Panc1 (cell line): ENCODE measurements at regions not wholly inside any gene's neighbourhood (a gene's known extent, or its start where the extent isn't known, plus 50 kb on each side); places are given as distances from the start of the nearest gene placed in this dataset.

Experiments used
- ATAC-seq: fragments of 200-7000 bp; cut with Tn5 transposase; 2 replicates; pipeline ENCODE4 v1.9.1; 2020; ENCODE audit warnings: mild to moderate bottlenecking, moderate library complexity
- BruUV-seq: library from RNA; stranded (reverse); fragments of 400-500 nt; replicated peaks from 2 replicates; lab custom pipeline; 2021; lab: Mats Ljungman, UMichigan
- CTCF ChIA-PET: fragments of 300-600 bp; sonication (Branson Sonifier 250); formaldehyde crosslinking; loops from one replicate; lab custom pipeline; 2022; ENCODE audit warnings: antibody characterized with exemption; lab: Charles Lee
- POLR2A ChIA-PET: fragments of 300-600 bp; sonication (Branson Sonifier 250); formaldehyde crosslinking; loops from one replicate; lab custom pipeline; 2022; ENCODE audit warnings: antibody characterized with exemption; lab: Charles Lee
- DNase-seq: peaks from one replicate; pipeline ENCODE4 v3.0.0-alpha.2; 2010; ENCODE audit warnings: low read depth, low spot score
- H3K27ac ChIP-seq: 2 replicates; pipeline ENCODE4 v1.5.1; 2011; ENCODE audit warnings: mild to moderate bottlenecking, low read length, inconsistent platforms
- H3K27me3 ChIP-seq: fragments of 200-500 bp; sonication (Bioruptor generic); 2 replicates; pipeline ENCODE4 v1.6.0; 2014; ENCODE audit warnings: low read length, inconsistent platforms; ENCODE audit not compliant: control insufficient read depth, insufficient read depth
- H3K36me3 ChIP-seq: fragments of 200-500 bp; sonication (Bioruptor generic); 2 replicates; pipeline ENCODE4 v1.5.1; 2014; ENCODE audit warnings: inconsistent platforms, mild to moderate bottlenecking, low read length, moderate library complexity; ENCODE audit not compliant: control insufficient read depth, insufficient read depth
- H3K4me1 ChIP-seq: 2 replicates; pipeline ENCODE4 v1.5.1; 2011; ENCODE audit warnings: inconsistent platforms, mild to moderate bottlenecking, low read length, moderate library complexity; ENCODE audit not compliant: control insufficient read depth, insufficient read depth
- H3K4me3 ChIP-seq, 2 experiments: 2 replicates each; pipeline ENCODE4 v1.5.1; 2011 to 2012; ENCODE audit warnings: low read depth in 2 of 2, low read length in 2 of 2, mild to moderate bottlenecking in 2 of 2, inconsistent platforms in 1 of 2, moderate library complexity in 1 of 2
- H3K9me3 ChIP-seq: fragments of 200-500 bp; sonication (Bioruptor generic); 2 replicates; pipeline ENCODE4 v1.5.1; 2014; ENCODE audit warnings: low read depth, mild to moderate bottlenecking, inconsistent platforms, low read length, moderate library complexity; ENCODE audit not compliant: control insufficient read depth, insufficient read depth
- CTCF ChIP-seq: fragments of 450-650 bp; IDR thresholded peaks from 2 replicates; pipeline ENCODE4 v1.5.1; 2017; ENCODE audit warnings: mild to moderate bottlenecking
- POLR2AphosphoS5 ChIP-seq: IDR thresholded peaks from 2 replicates; pipeline ENCODE4 v1.6.1; 2012; ENCODE audit warnings: mild to moderate bottlenecking, low read depth, low read length, moderate library complexity
- REST ChIP-seq, 2 experiments: IDR thresholded peaks; 2 replicates each; pipeline ENCODE4 v1.6.1; 2011 to 2012; ENCODE audit warnings: low read depth in 2 of 2, control low read depth in 1 of 2, low read length in 1 of 2, mild to moderate bottlenecking in 1 of 2, moderate library complexity in 1 of 2; ENCODE audit not compliant: insufficient read depth in 1 of 2
- SIN3A ChIP-seq: IDR thresholded peaks from 2 replicates; pipeline ENCODE4 v1.6.1; 2012; ENCODE audit warnings: low read depth, mild to moderate bottlenecking, low read length, moderate library complexity, borderline replicate concordance; ENCODE audit not compliant: insufficient read depth
- TCF7L2 ChIP-seq: IDR thresholded peaks from 2 replicates; pipeline ENCODE4 v1.6.1; 2011; ENCODE audit warnings: mild to moderate bottlenecking, low read depth, low read length, inconsistent platforms
- in situ Hi-C: cut with HindIII; loops from 2 replicates; pipeline ENCODE4 v1.10.0; 2016; ENCODE audit warnings: low sequenced_read_pairs, low pct_unique_long_range_greater_than_20kb
- intact Hi-C: fragments of 100-400 bp; cut with micrococcal nuclease; formaldehyde crosslinking; loops from one replicate; pipeline ENCODE4 v1.10.0; 2022; ENCODE audit not compliant: unreplicated experiment

- in situ Hi-C loops (no loop called here), intact Hi-C loops (no loop called here)
- ChIA-PET CTCF (no interaction called here), POLR2A (no interaction called here)
- no peak overlapping the region for H3K4me3 ChIP-seq
- H3K4me1 ChIP-seq: no peaks in the 10 kb centered on the region
- no peak for ATAC-seq
- H3K36me3 ChIP-seq: no peaks in the 10 kb centered on the region
- no peak for DNase-seq
- BruUV-seq: no TSS peak
- no peak for TF ChIP-seq REST (IDR thresholded peaks at IDR 0.05; ENCODE audit: insufficient read depth in 1 of 2, low read depth in 2 of 2, low read length in 1 of 2)
- TF ChIP-seq POLR2AphosphoS5: no peak
- no peak for TF ChIP-seq CTCF
- no peak for TF ChIP-seq SIN3A
- no peak for TF ChIP-seq TCF7L2
- H3K27me3 ChIP-seq: no peaks in the 10 kb centered on the region
- no peaks in the 10 kb centered on the region for H3K9me3 ChIP-seq
- no peak overlapping the region for H3K27ac ChIP-seq
These were observed 79.5 kb downstream of the ANXA1 start for GRCh38 chr9:73231203-73231602.

- CTCF ChIA-PET: no interaction called here
- no peak for ATAC-seq
- H3K27me3 ChIP-seq: no peaks in the 10 kb centered on the region
- BruUV-seq: no TSS peak
- no peaks in the 10 kb centered on the region for H3K9me3 ChIP-seq
- H3K36me3 ChIP-seq: no peaks in the 10 kb centered on the region
- H3K4me3 ChIP-seq: no peak overlapping the region
- intact Hi-C loops (no loop called here), in situ Hi-C loops (no loop called here)
- no peak overlapping the region for H3K27ac ChIP-seq
- no peaks in the 10 kb centered on the region for H3K4me1 ChIP-seq
- no peak for DNase-seq
- no peak for TF ChIP-seq REST (IDR thresholded peaks at IDR 0.05; ENCODE audit: insufficient read depth in 1 of 2, low read depth in 2 of 2, low read length in 1 of 2)
- TF ChIP-seq POLR2AphosphoS5: no peak
- no peak for TF ChIP-seq TCF7L2
- TF ChIP-seq CTCF: no peak
- no peak for TF ChIP-seq SIN3A
- POLR2A ChIA-PET: no interaction called here
These were observed 81.8 kb downstream of the ANXA1 start for GRCh38 chr9:73233359-73234007.
